ENCODE measurements at regions not wholly inside any gene's neighbourhood (a gene's known extent, or its start where the extent isn't known, plus 50 kb on each side); places are given as distances from the start of the nearest gene placed in this dataset.

GRCh38 chr4:61070269-61070668 is 129.9 kb upstream of the ADGRL3 start:
- Mint-ChIP-seq H3K27ac (ENCODE audit: unreplicated experiment) (no peak overlapping the region), H3K27me3 (ENCODE audit: unreplicated experiment) (no peaks in the 10 kb centered on the region), H3K36me3 (ENCODE audit: unreplicated experiment) (peaks cover 3% of the 10 kb centered on the region), H3K4me3 (ENCODE audit: unreplicated experiment) (no peak overlapping the region), H3K4me1 (ENCODE audit: unreplicated experiment) (peaks cover 34% of the 10 kb centered on the region), H3K9me3 (ENCODE audit: unreplicated experiment) (no peaks in the 10 kb centered on the region)
- TF ChIP-seq CTCF (IDR thresholded peaks at IDR 0.05), result no peak
- DNase-seq (ENCODE audit: extremely low spot score, unreplicated experiment), result no peak

DNA sequence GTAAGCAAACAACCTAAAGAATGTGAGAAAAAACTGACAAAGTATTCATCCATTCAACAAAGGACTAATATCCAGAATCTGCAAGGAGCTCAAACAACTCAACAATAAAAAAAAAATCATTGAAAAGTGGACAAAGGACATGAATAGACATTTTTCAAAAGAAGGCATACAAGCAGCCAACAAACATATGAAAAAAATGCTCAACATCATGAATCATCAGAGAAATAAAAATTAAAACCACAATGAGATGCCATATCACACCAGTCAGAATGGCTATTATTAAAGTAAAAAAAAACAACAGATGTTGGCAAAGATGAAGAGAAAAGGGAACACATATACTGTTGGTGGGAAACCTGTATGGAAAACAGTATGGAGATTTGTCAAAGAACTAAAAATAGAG is 120.7 kb upstream of the ADGRL3 start:
- no peak for DNase-seq (ENCODE audit: extremely low spot score, unreplicated experiment)
- Mint-ChIP-seq H3K4me1 (ENCODE audit: unreplicated experiment) (peaks cover 9% of the 10 kb centered on the region), H3K9me3 (ENCODE audit: unreplicated experiment) (peaks cover 26% of the 10 kb centered on the region), H3K36me3 (ENCODE audit: unreplicated experiment) (no peaks in the 10 kb centered on the region), H3K4me3 (ENCODE audit: unreplicated experiment) (no peak overlapping the region), H3K27ac (ENCODE audit: unreplicated experiment) (no peak overlapping the region), H3K27me3 (ENCODE audit: unreplicated experiment) (no peaks in the 10 kb centered on the region)
- TF ChIP-seq CTCF (IDR thresholded peaks at IDR 0.05), result no peak

DNA sequence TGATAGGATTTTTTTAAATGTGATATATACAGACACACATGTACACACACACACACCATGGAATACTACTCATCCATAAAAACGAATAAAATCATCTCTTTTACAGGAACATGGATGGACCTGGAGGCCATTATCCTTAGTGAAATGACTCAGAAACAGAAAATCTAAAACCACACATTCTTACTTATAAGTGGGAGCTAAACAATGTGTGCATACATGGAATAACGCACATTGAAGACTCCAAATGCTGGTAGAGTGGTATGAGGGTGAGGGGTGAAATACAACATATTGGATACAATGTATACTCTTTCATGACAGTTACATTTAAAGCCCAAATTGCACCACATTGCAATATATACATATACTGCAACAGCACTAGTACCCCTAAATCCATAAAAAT is 120.2 kb upstream of the ADGRL3 start:
- H3K27ac Mint-ChIP-seq (ENCODE audit: unreplicated experiment), result no peak overlapping the region
- DNase-seq (ENCODE audit: extremely low spot score, unreplicated experiment), result no peak
- no peaks in the 10 kb centered on the region for H3K27me3 Mint-ChIP-seq (ENCODE audit: unreplicated experiment)
- H3K4me1 Mint-ChIP-seq (ENCODE audit: unreplicated experiment), result peaks cover 9% of the 10 kb centered on the region
- H3K4me3 Mint-ChIP-seq (ENCODE audit: unreplicated experiment), result no peak overlapping the region
- H3K36me3 Mint-ChIP-seq (ENCODE audit: unreplicated experiment), result no peaks in the 10 kb centered on the region
- peaks cover 26% of the 10 kb centered on the region for H3K9me3 Mint-ChIP-seq (ENCODE audit: unreplicated experiment)
- no peak for TF ChIP-seq CTCF (IDR thresholded peaks at IDR 0.05)

DNA sequence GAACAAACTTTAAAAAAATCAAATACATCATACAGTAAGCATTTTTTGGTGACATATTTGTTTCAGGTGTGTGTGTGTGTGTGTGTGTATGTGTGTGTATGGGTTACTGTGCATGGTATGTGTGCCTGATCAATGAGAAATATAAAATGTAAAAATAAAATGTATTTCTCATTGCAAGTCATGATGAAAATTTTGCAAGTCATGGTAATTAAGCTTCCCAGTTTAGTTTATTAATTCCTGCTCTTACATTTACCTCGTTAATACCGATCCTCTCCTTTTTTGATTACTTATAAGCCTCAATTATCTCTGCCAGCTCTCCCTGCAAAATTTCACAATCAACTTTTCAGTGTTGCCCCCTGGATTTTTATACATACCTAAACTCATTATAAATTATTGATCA is 114.6 kb upstream of the ADGRL3 start:
- Mint-ChIP-seq H3K9me3 (ENCODE audit: unreplicated experiment) (peaks cover 3% of the 10 kb centered on the region), H3K4me3 (ENCODE audit: unreplicated experiment) (no peak overlapping the region), H3K27me3 (ENCODE audit: unreplicated experiment) (no peaks in the 10 kb centered on the region), H3K4me1 (ENCODE audit: unreplicated experiment) (no peaks in the 10 kb centered on the region), H3K27ac (ENCODE audit: unreplicated experiment) (no peak overlapping the region), H3K36me3 (ENCODE audit: unreplicated experiment) (no peaks in the 10 kb centered on the region)
- no peak for DNase-seq (ENCODE audit: extremely low spot score, unreplicated experiment)
- no peak for TF ChIP-seq CTCF (IDR thresholded peaks at IDR 0.05)

DNA sequence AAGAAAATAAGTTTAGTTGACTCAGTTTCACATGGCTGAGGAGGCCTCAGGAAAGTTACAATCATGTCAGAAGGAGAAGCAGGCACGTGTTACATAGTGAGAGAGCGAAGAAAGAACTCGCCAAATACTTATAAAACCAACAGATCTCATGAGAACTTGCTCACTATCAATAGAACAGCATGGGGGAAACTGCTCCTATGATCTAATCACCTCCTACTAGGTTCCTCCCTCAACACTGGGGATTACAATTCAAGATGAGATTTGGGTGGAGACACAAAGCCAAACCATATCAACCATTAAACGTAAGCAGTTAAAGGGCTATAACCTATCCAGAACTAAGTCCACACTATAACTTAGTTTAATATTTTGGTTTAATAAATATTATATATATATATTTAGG is 113.8 kb upstream of the ADGRL3 start:
- Mint-ChIP-seq H3K36me3 (ENCODE audit: unreplicated experiment) (no peaks in the 10 kb centered on the region), H3K27me3 (ENCODE audit: unreplicated experiment) (no peaks in the 10 kb centered on the region), H3K27ac (ENCODE audit: unreplicated experiment) (no peak overlapping the region), H3K9me3 (ENCODE audit: unreplicated experiment) (peaks cover 3% of the 10 kb centered on the region), H3K4me1 (ENCODE audit: unreplicated experiment) (no peaks in the 10 kb centered on the region), H3K4me3 (ENCODE audit: unreplicated experiment) (no peak overlapping the region)
- TF ChIP-seq CTCF (IDR thresholded peaks at IDR 0.05), result no peak
- no peak for DNase-seq (ENCODE audit: extremely low spot score, unreplicated experiment)
